LHCN-M2 (cell line): ENCODE measurements at regions not wholly inside any gene's neighbourhood (a gene's known extent, or its start where the extent isn't known, plus 50 kb on each side); places are given as distances from the start of the nearest gene placed in this dataset.
A peak's percentile ranks its signal among the peaks of the same experiment; 100 is the strongest.

Experiments
- DNase-seq: peaks from one replicate; pipeline ENCODE4 v3.0.0-alpha.2; 2012; ENCODE audit warnings: low read depth

DNA sequence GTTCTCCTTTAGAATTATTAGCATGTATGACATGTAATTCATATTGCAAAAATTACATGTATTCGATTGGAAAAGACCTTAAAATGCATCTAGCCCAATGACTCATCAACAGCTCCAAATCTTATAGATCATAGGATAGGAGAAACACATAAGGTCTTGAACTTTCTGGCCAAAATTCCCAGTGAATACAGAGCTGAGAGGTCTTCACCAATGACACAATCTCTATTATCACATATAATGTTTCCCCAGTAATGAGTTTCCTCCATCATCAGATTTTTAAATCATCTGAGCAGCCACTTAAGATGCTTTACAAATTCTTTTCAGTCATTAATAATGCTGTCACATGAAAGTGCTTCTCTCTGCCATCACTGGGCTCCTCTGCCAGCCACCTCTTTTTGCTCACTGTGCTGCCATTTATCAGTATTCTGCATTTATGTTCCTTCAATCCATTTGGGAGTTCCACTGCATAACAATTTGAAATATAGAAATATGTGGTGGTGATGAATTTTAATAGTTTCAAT lies 804.9 kb downstream of the SUCLG1 start:
- no peak for DNase-seq

DNA sequence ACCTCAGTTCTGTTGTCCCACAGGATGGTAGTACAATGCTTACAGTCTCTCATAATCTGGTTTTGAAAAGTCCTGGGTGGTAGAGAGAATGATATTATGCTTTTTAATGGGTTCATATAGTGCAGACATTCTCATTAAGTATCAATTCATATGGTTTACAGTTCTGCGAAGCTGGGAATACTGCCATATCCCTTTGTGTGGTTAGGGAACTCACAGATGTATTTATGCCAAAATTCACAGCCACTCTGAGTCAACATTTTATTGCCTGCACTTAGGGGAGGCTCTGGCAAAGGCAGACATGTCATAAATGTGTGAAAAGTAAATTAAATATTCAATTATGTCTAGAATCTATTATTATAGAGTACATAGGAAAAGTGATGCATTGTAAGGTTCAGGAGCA lies 808.2 kb downstream of the SUCLG1 start:
- peak; percentile 29 for DNase-seq

GRCh38 chr2:83650161-83650560 lies 808.9 kb downstream of the SUCLG1 start:
- no peak for DNase-seq

- DNase-seq: no peak
Measured at GRCh38 chr2:83640506-83640905, 818.6 kb downstream of the SUCLG1 start.

DNA sequence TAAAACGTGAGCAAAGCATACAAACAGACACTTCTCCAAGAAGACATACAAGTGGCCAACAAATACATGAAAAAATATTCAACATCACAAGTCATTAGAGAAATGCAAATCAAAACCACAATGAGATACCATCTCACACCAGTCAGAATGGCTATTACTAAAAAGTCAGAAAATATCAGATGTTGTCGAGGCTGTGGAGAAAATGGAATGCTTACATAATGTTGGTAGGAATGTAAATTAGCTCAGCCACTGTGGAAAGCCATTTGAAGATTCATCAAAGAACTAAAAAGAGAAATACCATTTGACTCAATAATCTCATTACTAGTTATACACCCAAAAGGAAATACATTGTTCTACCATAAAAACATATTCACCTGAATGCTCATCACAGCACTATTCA lies 825.7 kb downstream of the SUCLG1 start:
- DNase-seq: no peak

DNA sequence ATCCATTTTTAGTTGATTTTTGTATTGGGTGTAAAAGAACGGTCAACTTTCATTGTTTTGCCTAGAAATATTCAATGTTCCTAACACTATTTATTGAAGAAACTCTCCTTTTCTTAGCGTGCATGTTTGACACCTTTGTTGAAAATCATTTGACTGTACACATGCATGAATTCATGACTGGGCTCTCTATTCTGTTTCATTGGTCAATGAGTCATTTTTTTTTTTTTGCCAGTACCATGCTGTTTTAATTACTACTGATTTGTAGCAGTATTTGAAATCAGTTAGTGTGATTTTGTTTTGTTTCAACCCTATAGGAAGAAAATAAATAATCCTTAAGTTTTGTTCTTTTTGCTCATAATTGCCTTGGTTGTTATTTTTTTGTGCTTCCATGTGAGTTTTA lies 828.7 kb downstream of the SUCLG1 start:
- no peak for DNase-seq

DNA sequence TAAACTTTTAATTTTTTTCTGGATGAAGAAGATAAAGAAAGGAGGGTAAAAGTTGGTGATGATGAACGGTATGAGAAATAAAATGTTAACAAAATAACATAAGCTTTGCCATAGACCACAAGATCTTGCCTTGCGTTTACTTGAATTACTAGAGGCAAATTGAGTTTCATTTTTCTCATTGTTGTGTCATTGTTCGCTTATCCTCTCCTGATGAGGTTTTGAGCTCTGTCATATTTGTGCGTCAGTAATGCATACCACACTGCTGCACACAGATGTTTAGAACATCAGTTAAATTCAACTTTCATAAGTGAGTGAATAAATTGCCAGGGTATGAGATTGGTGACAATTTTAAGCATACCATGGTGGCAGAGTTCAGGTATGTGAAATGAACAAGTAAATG lies 843.6 kb downstream of the SUCLG1 start:
- DNase-seq: no peak

- DNase-seq: no peak
Measured at GRCh38 chr2:83613178-83613577, 845.9 kb downstream of the SUCLG1 start.

DNA sequence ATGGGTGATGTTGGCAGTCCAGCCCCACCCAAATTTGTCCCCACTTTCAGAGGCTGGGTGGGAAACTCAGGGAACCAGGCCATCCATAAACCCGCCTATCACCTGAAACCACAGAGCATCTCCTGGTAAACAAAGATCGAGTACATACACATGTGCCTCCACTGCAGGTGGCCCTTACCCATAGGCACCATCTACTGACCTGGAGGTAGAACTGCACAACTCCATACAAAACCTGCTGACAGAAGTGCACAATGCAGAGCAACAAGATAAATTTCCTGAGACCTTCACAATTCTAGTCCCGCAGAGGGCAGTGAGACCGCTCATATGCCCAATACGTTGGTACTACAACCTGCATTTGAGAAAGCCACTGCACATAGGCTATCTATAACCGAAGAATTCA lies 856.3 kb downstream of the SUCLG1 start:
- DNase-seq: no peak

- peak; percentile 22 for DNase-seq
Measured at GRCh38 chr2:83596592-83597282, 862.3 kb downstream of the SUCLG1 start.

- no peak for DNase-seq
Measured at GRCh38 chr2:83595926-83596325, 863.2 kb downstream of the SUCLG1 start.

DNA sequence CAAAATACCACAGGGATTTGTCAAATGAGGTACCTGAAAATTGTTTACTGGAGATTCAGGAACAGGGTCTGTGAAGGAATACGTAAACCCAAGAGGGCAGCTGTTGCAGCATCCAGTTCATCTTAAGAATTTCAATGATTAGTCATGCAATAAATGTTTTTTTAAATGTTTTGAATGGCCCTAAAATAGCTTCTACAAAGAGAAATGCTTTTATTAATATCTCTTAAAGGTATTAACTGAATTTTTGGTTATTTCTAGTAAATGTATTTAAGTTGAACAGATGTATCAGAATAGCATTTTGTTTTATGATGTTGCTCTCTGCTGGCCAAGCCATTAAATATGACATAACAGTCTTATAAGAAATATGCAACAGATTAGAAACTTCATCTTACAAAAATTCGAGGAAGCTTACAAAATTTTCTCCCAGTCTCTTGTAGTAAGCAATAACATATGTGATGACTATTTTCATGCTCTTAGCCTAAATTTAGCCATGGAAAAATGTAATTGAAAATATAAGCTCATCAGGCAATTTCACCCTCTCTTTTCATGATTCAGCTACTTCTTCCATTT lies 863.9 kb downstream of the SUCLG1 start:
- DNase-seq: peak; percentile 74

DNA sequence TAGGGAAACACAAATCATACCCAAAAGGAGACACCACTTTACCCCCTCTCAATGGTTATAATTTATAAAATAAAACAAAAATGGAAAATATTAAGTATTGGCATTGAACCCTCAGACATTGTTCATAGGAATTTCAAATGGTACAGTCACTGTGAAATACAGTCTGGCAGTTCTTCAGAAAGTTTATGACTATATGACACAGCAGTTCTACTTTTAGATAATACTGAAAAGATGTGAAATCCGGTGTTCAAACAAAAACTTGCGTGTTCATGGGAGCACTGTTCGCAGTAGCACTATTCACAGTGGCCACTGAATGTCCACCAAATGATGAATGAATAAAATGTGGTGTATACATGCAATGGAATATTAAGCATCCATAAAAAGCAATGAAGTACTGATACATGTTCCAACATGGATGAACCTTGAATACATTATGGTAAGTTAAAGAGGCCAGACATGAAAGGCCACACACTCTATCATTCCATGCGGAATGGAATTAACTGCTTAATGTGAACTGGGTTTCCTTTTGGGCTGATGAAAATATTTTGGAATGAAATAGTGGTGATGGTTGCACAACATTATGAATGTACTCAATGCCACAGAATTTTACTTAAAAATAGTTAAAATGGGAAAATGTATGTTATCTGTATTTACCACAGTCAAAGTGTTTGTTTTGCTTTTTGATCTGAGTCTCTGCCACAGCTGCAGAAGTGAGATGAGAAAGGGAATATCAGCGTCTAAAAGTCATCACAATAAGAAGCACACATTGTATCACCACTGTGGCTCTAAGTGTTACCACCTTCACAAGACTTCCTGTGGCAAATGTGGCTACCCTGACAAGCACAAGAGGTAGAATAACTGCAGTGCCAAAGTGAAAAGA lies 864.6 kb downstream of the SUCLG1 start:
- no peak for DNase-seq

GRCh38 chr2:83587309-83587708 lies 871.8 kb downstream of the SUCLG1 start:
- no peak for DNase-seq

- no peak for DNase-seq
Measured at GRCh38 chr2:83585250-83585649, 873.8 kb downstream of the SUCLG1 start.

DNA sequence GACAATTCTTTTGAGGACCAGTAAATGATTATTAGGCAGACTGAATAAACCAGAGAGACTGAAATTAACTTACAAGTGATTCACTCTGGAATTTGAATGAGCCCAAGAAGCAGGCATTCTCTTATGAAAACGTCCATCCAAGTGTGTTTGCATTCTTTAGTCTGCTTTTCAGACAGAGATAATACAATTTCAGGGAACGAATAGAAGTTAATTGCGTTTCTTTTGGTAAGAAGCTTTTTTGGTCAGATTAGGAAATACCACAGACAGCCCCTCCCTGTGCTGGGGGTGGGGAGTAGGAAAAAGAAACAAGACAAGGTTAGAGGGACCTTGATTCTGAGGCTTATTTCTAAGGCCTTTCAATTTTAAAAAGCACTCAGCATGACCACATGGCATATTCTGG lies 874.4 kb downstream of the SUCLG1 start:
- DNase-seq: peak; percentile 21

- no peak for DNase-seq
Measured at GRCh38 chr2:83582589-83582988, 876.5 kb downstream of the SUCLG1 start.

GRCh38 chr2:83579507-83579906 lies 879.6 kb downstream of the SUCLG1 start:
- DNase-seq: no peak

DNA sequence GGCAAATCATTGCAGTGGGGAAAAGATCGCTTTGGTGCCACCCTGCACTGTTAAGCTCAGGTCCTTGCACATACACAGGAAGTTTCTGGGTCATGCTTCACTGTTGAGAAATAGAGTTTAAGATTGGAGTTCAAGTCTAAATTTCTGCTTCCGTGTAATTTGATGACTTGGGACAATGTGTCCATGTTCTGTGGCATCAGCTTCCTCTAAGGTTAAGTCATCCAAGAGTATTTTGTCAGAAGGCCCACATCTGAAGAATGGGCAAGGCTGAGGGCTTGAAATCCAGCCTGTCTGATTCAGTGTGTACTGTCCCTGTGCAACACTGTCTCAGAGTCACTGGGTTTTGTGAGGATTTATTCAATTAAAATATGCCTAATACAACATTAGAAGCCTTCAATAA lies 880.7 kb downstream of the SUCLG1 start:
- DNase-seq: peak; percentile 72

GRCh38 chr2:83574614-83575013 lies 884.5 kb downstream of the SUCLG1 start:
- no peak for DNase-seq

DNA sequence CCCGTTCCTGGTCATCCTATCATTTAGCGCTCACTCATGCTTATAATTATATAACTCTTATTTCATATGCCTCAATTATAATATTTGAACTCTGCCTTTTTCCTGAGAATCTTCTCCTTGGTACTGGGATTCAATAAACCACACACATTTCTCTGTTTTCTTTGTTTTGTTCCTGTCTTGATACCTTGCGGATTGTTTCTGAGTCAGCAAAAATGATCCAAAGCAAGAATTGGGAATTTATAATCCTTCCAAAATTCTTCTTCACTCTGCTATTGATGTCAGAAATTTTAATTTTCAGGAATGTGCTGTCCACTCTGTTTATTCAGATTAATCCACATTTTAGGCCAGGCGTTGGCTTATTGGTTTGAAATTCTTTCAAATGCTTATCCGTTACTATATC lies 886.0 kb downstream of the SUCLG1 start:
- DNase-seq: no peak

- DNase-seq: peak; percentile 43
Measured at GRCh38 chr2:83572400-83572799, 886.7 kb downstream of the SUCLG1 start.

DNA sequence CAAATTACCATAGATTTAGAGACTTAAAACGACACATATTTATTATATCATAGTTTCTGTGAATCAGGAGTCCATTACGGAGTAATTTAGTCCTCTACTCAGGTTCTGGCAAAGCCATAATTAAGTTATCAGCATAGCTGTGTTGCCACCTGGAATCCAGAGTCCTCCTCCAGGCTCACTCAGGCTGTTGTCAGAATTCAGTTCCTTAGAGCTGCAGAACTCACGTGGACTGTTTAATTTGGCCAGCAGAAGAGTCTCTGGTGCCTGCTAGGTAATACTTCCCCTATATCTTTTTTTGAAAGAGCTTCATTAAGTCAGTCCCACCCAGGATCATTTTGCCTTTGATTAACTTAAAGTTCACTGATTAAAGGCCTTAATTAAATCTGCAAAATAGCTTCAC lies 891.5 kb downstream of the SUCLG1 start:
- no peak for DNase-seq
